ENCODE measurements at regions not wholly inside any gene's neighbourhood (a gene's known extent, or its start where the extent isn't known, plus 50 kb on each side); places are given as distances from the start of the nearest gene placed in this dataset.

- Histone ChIP-seq H3K9me3 (replicated peaks; ENCODE audit: control insufficient read depth, insufficient read depth, low read depth, low read length) (no peaks in the 10 kb centered on the region), H3K4me3 (no peak overlapping the region), H3K27ac (ENCODE audit: extremely low read depth, low read depth, low read length) (no peak overlapping the region), H3K79me2 (ENCODE audit: control insufficient read depth, insufficient read depth, low read length) (no peaks in the 10 kb centered on the region), H4K20me1 (replicated peaks; ENCODE audit: control insufficient read depth, insufficient read depth, low read length) (no peaks in the 10 kb centered on the region), H3K9ac (ENCODE audit: insufficient read depth in 1 of 2, low read depth in 2 of 2, low read length in 2 of 2) (no peak overlapping the region), H3K27me3 (ENCODE audit: control insufficient read depth in 2 of 2, insufficient read depth in 2 of 2, low read length in 2 of 2) (no peaks in the 10 kb centered on the region), H3K36me3 (ENCODE audit: control insufficient read depth, insufficient read depth, low read length) (no peaks in the 10 kb centered on the region), H3K4me1 (replicated peaks in 1 of 2; ENCODE audit: control insufficient read depth in 2 of 2, insufficient read depth in 2 of 2, low read length in 2 of 2) (no peaks in the 10 kb centered on the region), H3K9me1 (ENCODE audit: control insufficient read depth, insufficient read depth, low read length) (no peaks in the 10 kb centered on the region), H2AFZ (ENCODE audit: low read depth, low read length) (no peak overlapping the region), H3K4me2 (ENCODE audit: insufficient read depth, low read length) (no peak overlapping the region)
- CTCF ChIA-PET (ENCODE audit: low intra/inter-chr PET ratio), result no interaction called here
- intact Hi-C loops (cut with micrococcal nuclease), result no loop called here
- in situ Hi-C loops (cut with MboI), result no loop called here
- DNase-seq (ENCODE audit: extremely low read depth in 1 of 4, low spot score in 3 of 4) (no peak), ATAC-seq (no peak), FAIRE-seq (no peak)
- 0% methylated on average over 2 of the region's 2 CpGs for WGBS (ENCODE audit: insufficient coverage, low coverage, missing lambda C conversion rate)
- BruUV-seq (replicated peaks), result no TSS peak
- TF ChIP-seq ESRRB (CRISPR knock-in tag; IDR thresholded peaks at IDR 0.05; ENCODE audit: borderline replicate concordance), result no peak
- no peak for TF ChIP-seq SRSF1 (IDR thresholded peaks at IDR 0.05; ENCODE audit: low read depth, low read length)
- TF ChIP-seq RFX5 (IDR thresholded peaks at IDR 0.05; ENCODE audit: low read depth, low read length), result no peak
- no peak for TF ChIP-seq MBD2 (IDR thresholded peaks at IDR 0.05; ENCODE audit: borderline replicate concordance, low read depth)
- TF ChIP-seq NONO (IDR thresholded peaks at IDR 0.05; ENCODE audit: low read depth in 2 of 2, low read length in 1 of 2), result no peak
- no peak for TF ChIP-seq CHD2 (IDR thresholded peaks at IDR 0.05; ENCODE audit: low read depth, low read length)
- no peak for TF ChIP-seq BCL6 (CRISPR knock-in tag; IDR thresholded peaks at IDR 0.05)
- TF ChIP-seq ZNF785 (CRISPR knock-in tag; IDR thresholded peaks at IDR 0.05), result no peak
- TF ChIP-seq, protein P1, sequence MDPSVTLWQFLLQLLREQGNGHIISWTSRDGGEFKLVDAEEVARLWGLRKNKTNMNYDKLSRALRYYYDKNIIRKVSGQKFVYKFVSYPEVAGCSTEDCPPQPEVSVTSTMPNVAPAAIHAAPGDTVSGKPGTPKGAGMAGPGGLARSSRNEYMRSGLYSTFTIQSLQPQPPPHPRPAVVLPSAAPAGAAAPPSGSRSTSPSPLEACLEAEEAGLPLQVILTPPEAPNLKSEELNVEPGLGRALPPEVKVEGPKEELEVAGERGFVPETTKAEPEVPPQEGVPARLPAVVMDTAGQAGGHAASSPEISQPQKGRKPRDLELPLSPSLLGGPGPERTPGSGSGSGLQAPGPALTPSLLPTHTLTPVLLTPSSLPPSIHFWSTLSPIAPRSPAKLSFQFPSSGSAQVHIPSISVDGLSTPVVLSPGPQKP (CRISPR knock-in tag; IDR thresholded peaks at IDR 0.05), result no peak
- no peak for TF ChIP-seq ZNF512 (tag; IDR thresholded peaks at IDR 0.05)
- TF ChIP-seq KDM1A (IDR thresholded peaks at IDR 0.05), result no peak
- no peak for TF ChIP-seq SOX6 (IDR thresholded peaks at IDR 0.05)
- TF ChIP-seq TAF15 (IDR thresholded peaks at IDR 0.05; ENCODE audit: low read depth, low read length), result no peak
- TF ChIP-seq, protein P2, sequence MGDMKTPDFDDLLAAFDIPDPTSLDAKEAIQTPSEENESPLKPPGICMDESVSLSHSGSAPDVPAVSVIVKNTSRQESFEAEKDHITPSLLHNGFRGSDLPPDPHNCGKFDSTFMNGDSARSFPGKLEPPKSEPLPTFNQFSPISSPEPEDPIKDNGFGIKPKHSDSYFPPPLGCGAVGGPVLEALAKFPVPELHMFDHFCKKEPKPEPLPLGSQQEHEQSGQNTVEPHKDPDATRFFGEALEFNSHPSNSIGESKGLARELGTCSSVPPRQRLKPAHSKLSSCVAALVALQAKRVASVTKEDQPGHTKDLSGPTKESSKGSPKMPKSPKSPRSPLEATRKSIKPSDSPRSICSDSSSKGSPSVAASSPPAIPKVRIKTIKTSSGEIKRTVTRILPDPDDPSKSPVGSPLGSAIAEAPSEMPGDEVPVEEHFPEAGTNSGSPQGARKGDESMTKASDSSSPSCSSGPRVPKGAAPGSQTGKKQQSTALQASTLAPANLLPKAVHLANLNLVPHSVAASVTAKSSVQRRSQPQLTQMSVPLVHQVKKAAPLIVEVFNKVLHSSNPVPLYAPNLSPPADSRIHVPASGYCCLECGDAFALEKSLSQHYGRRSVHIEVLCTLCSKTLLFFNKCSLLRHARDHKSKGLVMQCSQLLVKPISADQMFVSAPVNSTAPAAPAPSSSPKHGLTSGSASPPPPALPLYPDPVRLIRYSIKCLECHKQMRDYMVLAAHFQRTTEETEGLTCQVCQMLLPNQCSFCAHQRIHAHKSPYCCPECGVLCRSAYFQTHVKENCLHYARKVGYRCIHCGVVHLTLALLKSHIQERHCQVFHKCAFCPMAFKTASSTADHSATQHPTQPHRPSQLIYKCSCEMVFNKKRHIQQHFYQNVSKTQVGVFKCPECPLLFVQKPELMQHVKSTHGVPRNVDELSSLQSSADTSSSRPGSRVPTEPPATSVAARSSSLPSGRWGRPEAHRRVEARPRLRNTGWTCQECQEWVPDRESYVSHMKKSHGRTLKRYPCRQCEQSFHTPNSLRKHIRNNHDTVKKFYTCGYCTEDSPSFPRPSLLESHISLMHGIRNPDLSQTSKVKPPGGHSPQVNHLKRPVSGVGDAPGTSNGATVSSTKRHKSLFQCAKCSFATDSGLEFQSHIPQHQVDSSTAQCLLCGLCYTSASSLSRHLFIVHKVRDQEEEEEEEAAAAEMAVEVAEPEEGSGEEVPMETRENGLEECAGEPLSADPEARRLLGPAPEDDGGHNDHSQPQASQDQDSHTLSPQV (IDR thresholded peaks at IDR 0.05), result no peak
- no peak for TF ChIP-seq SIN3A (IDR thresholded peaks at IDR 0.05; ENCODE audit: borderline replicate concordance in 2 of 2, control insufficient read depth in 1 of 2, low read depth in 2 of 2, low read length in 2 of 2)
- no peak for TF ChIP-seq JUN (IDR thresholded peaks at IDR 0.05; ENCODE audit: borderline replicate concordance, low read depth, low read length)
- no peak for TF ChIP-seq JUN (CRISPR knock-in tag; IDR thresholded peaks at IDR 0.05; ENCODE audit: borderline replicate concordance)
- POLR2A ChIA-PET, result no interaction called here
Measured at GRCh38 chr11:104291646-104292045, 127.7 kb upstream of the PDGFD start.

All from K562 (cell line).